Testis (tissue), 2 donors: ENCODE measurements at regions not wholly inside any gene's neighbourhood (a gene's known extent, or its start where the extent isn't known, plus 50 kb on each side); places are given as distances from the start of the nearest gene placed in this dataset.

Source experiments
- CTCF ChIP-seq, 3 experiments: fragments of 450-650 bp in 2 of 3; fragments of 200-600 bp in 1 of 3; sonication (generic) in 1 of 3; IDR thresholded peaks; one replicate each; pipeline ENCODE4 v1.5.1; 2016 to 2019; ENCODE audit warnings: antibody characterized with exemption in 3 of 3, mild to moderate bottlenecking in 2 of 3, moderate library complexity in 1 of 3
- POLR2A ChIP-seq: fragments of 450-650 bp; IDR thresholded peaks from one replicate; pipeline ENCODE4 v1.6.1; 2017; ENCODE audit warnings: antibody characterized with exemption, mild to moderate bottlenecking, moderate library complexity

DNA sequence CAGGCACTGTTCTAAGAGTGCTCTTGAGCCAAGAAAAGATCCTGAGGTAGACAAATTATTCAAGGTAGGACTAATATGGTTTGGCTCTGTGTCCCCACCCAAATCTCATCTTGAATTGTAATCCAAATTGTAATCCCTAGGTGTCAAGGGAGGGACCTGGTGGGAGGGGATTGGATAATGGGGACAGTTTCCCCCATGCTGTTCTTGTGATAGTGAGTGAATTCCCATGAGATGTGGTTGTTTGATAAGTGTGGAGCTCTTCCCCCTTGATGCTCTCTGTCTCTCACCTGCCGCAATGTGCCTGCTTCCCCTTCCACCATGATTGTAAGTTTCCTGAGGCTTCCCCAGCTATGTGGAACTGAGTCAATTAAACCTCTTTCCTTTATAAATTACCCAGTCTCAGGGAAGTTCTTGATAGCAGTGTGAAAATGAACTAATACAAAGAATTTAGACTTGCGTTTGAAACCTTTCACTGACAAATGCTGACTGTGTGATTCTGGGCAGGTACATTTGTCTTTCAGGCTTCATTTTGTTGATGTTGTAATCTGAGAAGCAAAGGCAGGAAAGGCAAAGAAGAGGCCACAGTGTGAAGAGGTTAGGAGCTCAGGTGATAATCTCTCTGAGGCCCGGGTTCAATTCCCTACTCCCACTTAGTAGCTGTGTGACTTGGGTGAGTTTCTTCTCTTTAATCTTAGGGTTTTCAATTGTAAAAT, 115.8 kb upstream of the PAX6 start:
- no peak for TF ChIP-seq CTCF (IDR thresholded peaks at IDR 0.05)
- no peak for TF ChIP-seq POLR2A
